ENCODE measurements at regions not wholly inside any gene's neighbourhood (a gene's known extent, or its start where the extent isn't known, plus 50 kb on each side); places are given as distances from the start of the nearest gene placed in this dataset.

DNA sequence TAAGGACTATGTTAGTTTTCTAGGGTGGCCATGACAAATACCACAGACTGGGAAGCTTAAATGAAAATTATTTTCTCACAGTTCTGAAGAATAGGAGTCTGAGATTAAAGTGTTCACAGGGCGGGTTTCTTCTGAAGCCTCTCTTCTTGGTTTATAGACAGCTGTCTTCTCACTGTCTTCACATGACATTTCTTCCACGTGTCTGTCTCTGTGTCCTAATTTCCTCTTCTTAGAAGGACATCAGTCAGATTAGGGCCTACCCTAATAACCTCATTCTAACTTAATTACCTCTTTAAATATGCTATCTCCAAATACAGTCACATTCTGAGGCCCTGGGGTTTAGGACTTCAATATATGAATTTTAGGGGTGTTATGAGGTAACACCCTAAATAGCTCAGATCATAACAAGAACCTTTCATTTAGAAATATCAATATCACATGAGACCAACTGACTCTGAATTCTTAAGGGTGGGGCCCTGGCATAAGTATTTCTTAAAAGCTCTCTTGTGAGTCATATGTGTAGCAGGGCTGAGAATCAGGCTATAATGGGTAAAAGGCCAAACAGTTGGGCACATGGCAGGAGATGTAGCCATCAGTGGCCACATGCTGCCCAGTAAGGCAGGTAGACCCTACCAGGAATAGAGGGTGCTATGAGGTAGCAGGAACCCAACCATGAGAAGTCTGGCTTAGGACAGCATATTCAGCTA, 62.0 kb upstream of the TENT5A start:
- no peak overlapping the region for H3K27ac ChIP-seq (ENCODE audit: low read depth, low read length)
- no peaks in the 10 kb centered on the region for H3K79me1 ChIP-seq (ENCODE audit: low read depth, low read length)
- 67% methylated on average over 2 of the region's 2 CpGs; no CpG with 5 or more reads in 1 of the 2 experiments for WGBS, 2 experiments (ENCODE audit: extremely low coverage in 1 of 2, insufficient coverage in 1 of 2, insufficient read length in 1 of 2, insufficient replicate concordance in 2 of 2, low coverage in 1 of 2, low lambda C conversion rate in 2 of 2, missing lambda C conversion rate in 1 of 2)
- H3K4ac ChIP-seq (replicated peaks; ENCODE audit: insufficient read length, low read depth, low read length): no peak overlapping the region
- no peak overlapping the region for H3K23ac ChIP-seq (ENCODE audit: insufficient read length)
- H3K18ac ChIP-seq (ENCODE audit: extremely low read depth, low read length): no peak overlapping the region
- POLR2A ChIA-PET (ENCODE audit: partially characterized antibody): no interaction called here
- no peak overlapping the region for H4K8ac ChIP-seq (ENCODE audit: extremely low read depth, insufficient read depth, low read length)
- DNase-seq (ENCODE audit: low read depth in 1 of 2, low spot score in 2 of 2) (no peak), FAIRE-seq (no peak)
- H3K23me2 ChIP-seq (ENCODE audit: low read depth, low read length): no peaks in the 10 kb centered on the region
- H2BK20ac ChIP-seq (ENCODE audit: low read length): no peak overlapping the region
- no peaks in the 10 kb centered on the region for H3K9me3 ChIP-seq (ENCODE audit: insufficient read depth in 2 of 2, low read depth in 1 of 2, low read length in 1 of 2)
- no peak overlapping the region for H4K5ac ChIP-seq (ENCODE audit: insufficient read length, low read depth, low read length)
- no peak overlapping the region for H2BK5ac ChIP-seq (ENCODE audit: low read depth, low read length)
- no peaks in the 10 kb centered on the region for H3K79me2 ChIP-seq (ENCODE audit: control insufficient read depth in 1 of 2, insufficient read depth in 2 of 2, low read length in 2 of 2)
- no peak overlapping the region for H2AK5ac ChIP-seq (ENCODE audit: low read depth, low read length)
- H4K20me1 ChIP-seq (replicated peaks in 1 of 2; ENCODE audit: control insufficient read depth in 1 of 2, insufficient read depth in 2 of 2, low read length in 2 of 2): no peaks in the 10 kb centered on the region
- CTCF ChIA-PET (ENCODE audit: partially characterized antibody): interaction anchor here (1.0 to 1.2 kb wide), 2 partner anchors 9 to 520 kb away, joined by 3 to 4 read pairs; no protein-coding TSS in a partner anchor
- no peaks in the 10 kb centered on the region for H3K27me3 ChIP-seq (replicated peaks in 1 of 4; ENCODE audit: control insufficient read depth in 3 of 4, extremely low read depth in 1 of 4, insufficient read depth in 3 of 4, low read length in 3 of 4)
- H3K36me3 ChIP-seq (ENCODE audit: control insufficient read depth in 2 of 4, insufficient read depth in 4 of 4, low read length in 3 of 4): no peaks in the 10 kb centered on the region
- H3K4me1 ChIP-seq (replicated peaks in 1 of 4; ENCODE audit: control insufficient read depth in 3 of 4, insufficient read depth in 4 of 4, low read length in 3 of 4): no peaks in the 10 kb centered on the region
- H3K9ac ChIP-seq (replicated peaks in 1 of 4; ENCODE audit: extremely low read depth in 1 of 4, low read depth in 3 of 4, low read length in 3 of 4): no peak overlapping the region
- H2BK120ac ChIP-seq (replicated peaks; ENCODE audit: low read depth, low read length): no peak overlapping the region
- H4K91ac ChIP-seq (replicated peaks; ENCODE audit: insufficient read length, low read length): no peak overlapping the region
- H3K4me3 ChIP-seq (ENCODE audit: extremely low read depth in 1 of 4, insufficient read depth in 2 of 4, low read depth in 3 of 4, low read length in 4 of 4): no peak overlapping the region
- H3K14ac ChIP-seq (ENCODE audit: insufficient read length): no peak overlapping the region
- H2BK15ac ChIP-seq (ENCODE audit: low read length): no peak overlapping the region
- H2AFZ ChIP-seq (ENCODE audit: low read length): no peak overlapping the region
- no peak overlapping the region for H3K4me2 ChIP-seq (ENCODE audit: insufficient read depth in 1 of 2, low read depth in 2 of 2, low read length in 2 of 2)
- no peak overlapping the region for H3K56ac ChIP-seq (replicated peaks; ENCODE audit: insufficient read length, low read depth, low read length)
- H2BK12ac ChIP-seq (ENCODE audit: low read depth, low read length): no peak overlapping the region

Data from H1 (cell line).